Amniotic epithelial cell (primary cell): ENCODE measurements at regions not wholly inside any gene's neighbourhood (a gene's known extent, or its start where the extent isn't known, plus 50 kb on each side); places are given as distances from the start of the nearest gene placed in this dataset.

Source experiments
- DNase-seq: peaks from one replicate; pipeline ENCODE4 v3.0.0-alpha.2; 2010; ENCODE audit warnings: low read depth

GRCh38 chr2:37809525-37809924 lies 115.6 kb upstream of the RMDN2 start:
- DNase-seq: peak; percentile 88

- peak; percentile 61 for DNase-seq
Observed at GRCh38 chr2:37809931-37810570, 115.0 kb upstream of the RMDN2 start.

- DNase-seq: peak; percentile 63
Observed at GRCh38 chr2:37812414-37812813, 112.7 kb upstream of the RMDN2 start.

GRCh38 chr2:37812941-37813730 lies 112.0 kb upstream of the RMDN2 start:
- DNase-seq: no peak

- DNase-seq: peak; percentile 86
Observed at GRCh38 chr2:37816036-37816435, 109.1 kb upstream of the RMDN2 start.

GRCh38 chr2:37816686-37817085 lies 108.4 kb upstream of the RMDN2 start:
- DNase-seq: no peak

GRCh38 chr2:37819186-37819585 lies 105.9 kb upstream of the RMDN2 start:
- peak; percentile 77 for DNase-seq

GRCh38 chr2:37820471-37820986 lies 104.6 kb upstream of the RMDN2 start:
- no peak for DNase-seq

- no peak for DNase-seq
Observed at GRCh38 chr2:37825586-37825985, 99.5 kb upstream of the RMDN2 start.

GRCh38 chr2:37826611-37827010 lies 98.5 kb upstream of the RMDN2 start:
- no peak for DNase-seq

- no peak for DNase-seq
Observed at GRCh38 chr2:37827455-37827854, 97.6 kb upstream of the RMDN2 start.

GRCh38 chr2:37827911-37828511 lies 97.1 kb upstream of the RMDN2 start:
- DNase-seq: peak; percentile 88

- peak; percentile 100 for DNase-seq
Observed at GRCh38 chr2:37829202-37829601, 95.9 kb upstream of the RMDN2 start.

- no peak for DNase-seq
Observed at GRCh38 chr2:37829616-37830395, 95.3 kb upstream of the RMDN2 start.

- DNase-seq: no peak
Observed at GRCh38 chr2:37830636-37831035, 94.5 kb upstream of the RMDN2 start.

- no peak for DNase-seq
Observed at GRCh38 chr2:37831081-37831780, 93.9 kb upstream of the RMDN2 start.

GRCh38 chr2:37832590-37833197 lies 92.4 kb upstream of the RMDN2 start:
- peak; percentile 73 for DNase-seq

- DNase-seq: peak; percentile 61
Observed at GRCh38 chr2:37833423-37833822, 91.7 kb upstream of the RMDN2 start.

GRCh38 chr2:37836270-37836669 lies 88.8 kb upstream of the RMDN2 start:
- DNase-seq: peak; percentile 77

- no peak for DNase-seq
Observed at GRCh38 chr2:37836711-37837110, 88.4 kb upstream of the RMDN2 start.
